Calu3 (cell line): ENCODE measurements at regions not wholly inside any gene's neighbourhood (a gene's known extent, or its start where the extent isn't known, plus 50 kb on each side); places are given as distances from the start of the nearest gene placed in this dataset.

Source experiments
- BruUV-seq: library from RNA; stranded (reverse); fragments of 400-500 nt; replicated peaks from 2 replicates; lab custom pipeline; 2021; lab: Mats Ljungman, UMichigan
- CTCF ChIA-PET: fragments of 300-600 bp; sonication (Branson Sonifier 250); formaldehyde crosslinking; loops from one replicate; lab custom pipeline; 2022; ENCODE audit warnings: antibody characterized with exemption; lab: Charles Lee
- DNase-seq: peaks from one replicate; pipeline ENCODE4 v3.0.0; 2022
- H3K27ac Mint-ChIP-seq: one replicate; pipeline ENCODE4 v1.8.0; 2022; ENCODE audit warnings: mixed read lengths; ENCODE audit not compliant: unreplicated experiment
- H3K27me3 Mint-ChIP-seq: one replicate; pipeline ENCODE4 v1.8.0; 2022; ENCODE audit warnings: mixed read lengths; ENCODE audit not compliant: unreplicated experiment
- H3K36me3 Mint-ChIP-seq: one replicate; pipeline ENCODE4 v1.8.0; 2022; ENCODE audit warnings: mild to moderate bottlenecking, moderate library complexity, mixed read lengths; ENCODE audit not compliant: insufficient read depth, unreplicated experiment
- H3K4me1 Mint-ChIP-seq: one replicate; pipeline ENCODE4 v1.8.0; 2022; ENCODE audit warnings: mild to moderate bottlenecking, low read depth, mixed read lengths; ENCODE audit not compliant: unreplicated experiment
- H3K4me3 Mint-ChIP-seq: one replicate; pipeline ENCODE4 v1.8.0; 2022; ENCODE audit warnings: mild to moderate bottlenecking, low read depth, moderate library complexity, mixed read lengths; ENCODE audit not compliant: unreplicated experiment
- H3K9me3 Mint-ChIP-seq: one replicate; pipeline ENCODE4 v1.8.0; 2022; ENCODE audit warnings: low read depth, mixed read lengths; ENCODE audit not compliant: unreplicated experiment
- CTCF ChIP-seq: fragments of 200-600 bp; IDR thresholded peaks from one replicate; pipeline ENCODE4 v1.8.0; 2022; ENCODE audit warnings: antibody characterized with exemption; ENCODE audit not compliant: unreplicated experiment
- intact Hi-C: fragments of 100-400 bp; cut with micrococcal nuclease; formaldehyde crosslinking; loops from one replicate; pipeline ENCODE4 v1.10.0; 2022; ENCODE audit not compliant: unreplicated experiment

GRCh38 chr3:66889750-66890494 is 108.2 kb upstream of the KBTBD8 start:
- CTCF ChIA-PET: no interaction called here
- DNase-seq: no peak
- H3K9me3 Mint-ChIP-seq: no peaks in the 10 kb centered on the region
- peak overlapping the region; percentile 48 for H3K27ac Mint-ChIP-seq
- no TSS peak for BruUV-seq
- H3K4me1 Mint-ChIP-seq: peaks cover 8% of the 10 kb centered on the region
- no peak for TF ChIP-seq CTCF
- peaks cover 13% of the 10 kb centered on the region for H3K27me3 Mint-ChIP-seq
- intact Hi-C loops: loop anchor here (10.0 kb wide), 1 partner anchor 405 kb away; no protein-coding TSS in a partner anchor
- H3K36me3 Mint-ChIP-seq: peaks cover 13% of the 10 kb centered on the region
- no peak overlapping the region for H3K4me3 Mint-ChIP-seq

GRCh38 chr3:66898155-66898554 is 100.0 kb upstream of the KBTBD8 start:
- BruUV-seq: no TSS peak
- DNase-seq: no peak
- H3K27me3 Mint-ChIP-seq: peaks cover 22% of the 10 kb centered on the region
- no peak overlapping the region for H3K4me3 Mint-ChIP-seq
- CTCF ChIA-PET: no interaction called here
- no peak overlapping the region for H3K27ac Mint-ChIP-seq
- no peaks in the 10 kb centered on the region for H3K36me3 Mint-ChIP-seq
- peaks cover 4% of the 10 kb centered on the region for H3K9me3 Mint-ChIP-seq
- intact Hi-C loops: no loop called here
- TF ChIP-seq CTCF: no peak
- H3K4me1 Mint-ChIP-seq: no peaks in the 10 kb centered on the region

GRCh38 chr3:66904336-66904735 is 93.8 kb upstream of the KBTBD8 start:
- BruUV-seq: no TSS peak
- intact Hi-C loops: no loop called here
- Mint-ChIP-seq H3K9me3 (no peaks in the 10 kb centered on the region), H3K4me3 (no peak overlapping the region), H3K27me3 (peaks cover 36% of the 10 kb centered on the region), H3K4me1 (no peaks in the 10 kb centered on the region), H3K27ac (no peak overlapping the region), H3K36me3 (no peaks in the 10 kb centered on the region)
- DNase-seq: no peak
- no peak for TF ChIP-seq CTCF
- CTCF ChIA-PET: no interaction called here

GRCh38 chr3:66904831-66905493 is 93.1 kb upstream of the KBTBD8 start:
- peaks cover 36% of the 10 kb centered on the region for H3K27me3 Mint-ChIP-seq
- no TSS peak for BruUV-seq
- no peak for TF ChIP-seq CTCF
- H3K4me3 Mint-ChIP-seq: no peak overlapping the region
- no peaks in the 10 kb centered on the region for H3K4me1 Mint-ChIP-seq
- intact Hi-C loops: no loop called here
- CTCF ChIA-PET: no interaction called here
- H3K36me3 Mint-ChIP-seq: no peaks in the 10 kb centered on the region
- no peak for DNase-seq
- H3K27ac Mint-ChIP-seq: no peak overlapping the region
- no peaks in the 10 kb centered on the region for H3K9me3 Mint-ChIP-seq
